ENCODE measurements at regions not wholly inside any gene's neighbourhood (a gene's known extent, or its start where the extent isn't known, plus 50 kb on each side); places are given as distances from the start of the nearest gene placed in this dataset.
"Not testable (repeated sequence)": the region's sequence is repeated elsewhere in the genome, so short reads cannot be mapped to it uniquely, and the experiment has no call there.

DNA sequence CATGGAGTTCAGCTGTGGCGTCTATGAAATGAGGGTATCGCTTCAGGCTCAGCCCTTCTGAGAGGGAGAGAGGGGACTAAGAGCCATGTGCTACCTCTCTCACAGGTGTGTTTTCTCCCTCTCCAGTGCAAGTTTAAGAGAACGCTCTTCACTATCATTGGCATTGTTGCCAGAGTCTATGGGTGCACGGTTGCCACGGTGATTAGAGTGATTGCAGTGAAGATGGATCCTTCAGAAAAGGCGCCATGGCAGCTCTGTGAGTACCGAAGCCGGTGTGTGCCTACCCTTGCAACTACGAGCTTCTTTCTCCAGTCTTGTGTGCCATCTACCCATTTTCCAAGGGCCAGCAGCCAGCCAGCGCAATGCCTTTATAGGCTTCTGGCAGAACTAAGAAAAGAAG lies 290.5 kb downstream of the OMA1 start:
- DNase-seq: no peak

GRCh38 chr1:58255192-58255591 lies 291.3 kb downstream of the OMA1 start:
- no peak for DNase-seq

DNA sequence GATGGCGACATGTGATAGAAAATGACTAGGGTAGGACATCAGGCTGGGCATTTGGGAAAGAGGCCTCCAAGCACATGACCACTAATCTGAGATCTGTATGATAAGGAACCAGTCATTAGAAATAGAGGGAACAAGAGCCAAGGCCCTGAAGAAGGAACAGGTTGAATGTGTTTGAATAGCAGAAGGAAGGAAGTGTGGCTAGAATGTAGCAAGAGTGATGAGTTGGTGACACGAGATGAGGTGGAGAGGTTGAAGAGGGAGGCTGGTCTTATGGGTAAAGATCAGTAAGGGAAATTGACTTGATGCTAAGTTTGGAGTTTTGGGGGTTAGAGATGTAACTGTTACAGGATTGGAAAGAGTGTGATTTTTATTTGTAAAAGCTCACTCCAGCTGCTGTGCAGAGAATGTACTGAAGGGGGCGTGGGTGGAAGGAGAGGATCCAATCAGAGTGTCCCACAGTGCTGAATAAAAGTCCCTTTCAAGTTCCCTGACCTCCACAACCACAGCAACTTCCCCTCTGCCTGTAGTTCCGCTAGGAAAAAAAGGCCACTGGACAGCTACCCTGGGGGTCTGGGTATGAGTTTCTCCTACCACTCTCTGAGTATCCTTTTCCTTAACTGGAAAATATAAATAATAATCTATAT lies 295.0 kb downstream of the OMA1 start:
- DNase-seq: no peak

DNA sequence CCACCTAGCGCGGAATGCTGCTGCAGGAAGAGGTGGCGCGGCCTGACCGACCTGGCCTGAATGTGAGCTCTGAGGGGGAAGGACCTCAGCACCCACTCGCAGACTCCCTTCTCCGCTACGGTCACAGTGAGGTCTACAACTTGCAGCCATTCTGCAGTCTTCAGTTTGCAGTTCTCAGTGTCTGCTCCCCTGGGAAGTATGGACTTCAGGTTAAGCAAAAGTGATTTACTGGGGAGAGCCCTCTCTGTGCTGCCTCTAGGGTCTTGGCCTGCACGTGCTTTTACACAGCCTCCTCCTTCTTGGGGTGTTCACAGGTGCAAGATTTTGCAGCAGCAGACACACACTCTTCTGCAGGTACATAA lies 296.0 kb downstream of the OMA1 start:
- no peak for DNase-seq

GRCh38 chr1:58249737-58250586 lies 296.6 kb downstream of the OMA1 start:
- peak in 1 of 2 donors; percentile 11 for DNase-seq

DNA sequence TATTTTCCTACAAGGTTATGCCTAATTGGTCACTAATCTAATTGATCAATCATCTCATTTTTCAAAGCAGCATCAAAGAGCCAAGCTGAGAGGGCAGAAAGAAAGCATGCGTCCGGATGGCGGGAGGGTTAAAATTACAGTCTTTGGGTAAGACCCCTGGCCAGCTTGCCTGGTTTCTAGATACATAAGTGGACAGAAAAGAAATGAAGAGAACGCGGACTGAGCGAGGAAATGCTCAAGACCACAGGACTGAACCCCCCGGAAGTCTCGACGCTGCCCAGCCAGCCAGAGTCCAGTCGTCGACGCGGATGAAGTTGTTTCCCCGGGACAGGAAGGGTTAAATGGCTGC lies 297.2 kb downstream of the OMA1 start:
- no peak for DNase-seq

DNA sequence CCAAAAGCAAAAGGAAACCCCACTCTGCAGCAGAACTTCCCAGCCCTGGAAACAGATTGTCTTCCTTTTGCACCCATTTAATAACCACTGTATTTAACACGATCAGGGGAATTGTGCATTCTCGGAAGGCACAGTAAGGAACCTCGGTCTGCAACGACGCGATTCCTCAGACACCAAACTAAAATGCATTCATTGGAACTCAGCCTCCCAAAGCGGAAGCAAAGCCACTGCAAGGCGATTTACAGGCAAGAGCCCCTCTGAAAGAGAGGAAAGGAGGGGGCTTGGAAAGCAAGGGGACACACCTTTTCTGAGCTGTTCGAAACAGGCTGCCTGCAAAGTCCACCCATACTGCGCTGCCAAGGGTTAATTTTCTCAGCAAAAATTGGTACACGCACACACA lies 297.7 kb downstream of the OMA1 start:
- no peak for DNase-seq

- no peak for DNase-seq
Observed at GRCh38 chr1:58248072-58248471, 298.5 kb downstream of the OMA1 start.

- DNase-seq: no peak
Observed at GRCh38 chr1:58246549-58246948, 300.0 kb downstream of the OMA1 start.

DNA sequence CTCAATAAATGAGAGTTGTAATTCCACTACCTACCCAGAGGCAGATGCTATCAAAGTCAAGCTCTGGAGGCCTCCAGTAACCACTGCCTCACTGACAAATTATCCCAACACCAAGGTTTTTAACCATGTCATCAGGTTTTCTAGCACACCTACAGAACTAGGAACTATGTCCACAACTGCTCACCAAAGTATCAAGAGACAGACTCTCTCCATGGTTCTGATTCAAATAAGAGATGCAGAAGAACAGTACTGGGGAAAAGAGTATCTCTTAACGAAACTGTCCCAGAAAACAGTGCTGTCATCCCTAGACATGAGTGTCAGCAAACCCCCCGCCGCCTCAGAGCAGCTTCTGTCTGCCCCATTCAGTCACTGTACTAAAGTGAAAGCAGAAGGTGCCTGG lies 301.7 kb downstream of the OMA1 start:
- DNase-seq: no peak

DNA sequence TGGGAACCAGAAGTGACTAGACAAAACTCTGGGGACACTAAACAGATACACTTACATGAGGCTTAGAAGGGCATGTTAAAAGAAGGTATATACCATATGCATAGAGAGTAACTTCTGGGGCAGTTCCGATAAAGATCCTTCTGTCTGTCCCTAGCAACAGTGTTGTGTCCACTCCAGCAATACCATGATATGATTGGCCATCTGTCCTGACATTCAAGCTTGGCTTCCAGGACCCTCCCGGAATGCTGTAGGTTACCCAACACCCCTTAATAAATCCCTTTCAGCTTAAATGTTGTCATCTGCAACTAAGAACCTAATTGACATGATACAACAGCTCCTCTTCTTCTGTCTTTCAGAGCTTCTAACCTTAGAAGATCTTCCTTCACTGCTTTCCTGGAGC lies 307.7 kb downstream of the OMA1 start:
- DNase-seq: no peak

- DNase-seq: no peak
Observed at GRCh38 chr1:58233729-58234128, 312.8 kb downstream of the OMA1 start.

DNA sequence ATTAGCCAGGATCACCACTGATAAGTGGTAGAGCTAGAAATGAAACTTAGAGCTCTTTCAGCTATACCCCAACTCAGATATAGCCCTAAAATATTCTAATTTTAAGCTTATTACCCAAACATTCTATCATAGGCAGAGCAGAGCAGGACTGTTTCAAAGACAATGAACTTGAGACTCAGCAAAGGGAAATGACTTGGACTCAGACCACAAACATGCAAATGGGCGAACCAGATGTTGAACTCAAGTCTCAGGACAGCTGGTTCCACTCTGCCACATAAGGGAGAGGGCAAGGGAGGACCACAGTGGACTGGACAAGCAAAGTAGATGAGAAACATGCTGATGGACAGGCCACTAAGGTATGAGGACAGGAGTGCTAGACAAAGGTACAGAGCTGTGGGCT lies 315.3 kb downstream of the OMA1 start:
- no peak for DNase-seq

DNA sequence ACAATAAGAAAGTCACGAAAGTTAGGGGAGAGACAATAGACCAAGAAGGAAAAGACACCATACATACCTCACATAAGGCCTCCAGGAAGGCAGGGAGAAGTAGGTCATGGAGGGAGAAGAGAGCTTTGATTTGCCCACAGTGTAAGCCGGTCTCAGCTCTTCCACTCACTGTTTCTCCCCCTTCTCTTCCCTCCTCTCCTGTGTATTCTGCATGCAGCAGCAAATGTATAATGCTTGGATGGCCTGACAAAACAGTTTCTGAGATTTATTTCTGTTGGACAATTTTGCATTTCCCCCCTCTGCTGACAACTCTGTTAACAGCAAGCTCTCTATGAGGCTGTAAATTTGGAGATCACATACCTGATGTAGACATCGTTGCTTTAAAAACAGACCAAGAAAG lies 318.9 kb downstream of the OMA1 start:
- DNase-seq: no peak

GRCh38 chr1:58223522-58223921 lies 323.0 kb downstream of the OMA1 start:
- no peak for DNase-seq

- DNase-seq: no peak
Observed at GRCh38 chr1:58220836-58221472, 325.6 kb downstream of the OMA1 start.

- DNase-seq: not testable (repeated sequence)
Observed at GRCh38 chr1:58216169-58216568, 330.4 kb downstream of the OMA1 start.

DNA sequence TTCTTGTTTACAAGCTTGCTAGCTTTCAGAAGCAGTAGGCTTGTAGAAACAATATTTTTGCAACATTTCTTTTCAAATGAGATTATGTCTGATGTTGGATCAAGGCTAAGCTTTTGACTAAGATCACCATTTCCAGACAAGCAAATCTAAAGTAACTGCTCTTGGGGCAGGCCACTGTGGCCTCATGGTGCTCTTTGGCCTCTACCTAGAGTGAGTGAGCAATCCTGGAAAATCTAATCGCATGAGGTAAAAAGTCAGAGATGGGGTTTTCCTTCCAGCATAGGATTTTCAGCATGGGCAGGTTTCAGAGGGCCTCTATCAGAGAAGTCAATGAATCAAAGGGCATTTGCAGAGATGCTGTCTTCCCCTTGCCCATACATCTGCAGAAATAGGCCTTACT lies 331.9 kb downstream of the OMA1 start:
- no peak for DNase-seq

DNA sequence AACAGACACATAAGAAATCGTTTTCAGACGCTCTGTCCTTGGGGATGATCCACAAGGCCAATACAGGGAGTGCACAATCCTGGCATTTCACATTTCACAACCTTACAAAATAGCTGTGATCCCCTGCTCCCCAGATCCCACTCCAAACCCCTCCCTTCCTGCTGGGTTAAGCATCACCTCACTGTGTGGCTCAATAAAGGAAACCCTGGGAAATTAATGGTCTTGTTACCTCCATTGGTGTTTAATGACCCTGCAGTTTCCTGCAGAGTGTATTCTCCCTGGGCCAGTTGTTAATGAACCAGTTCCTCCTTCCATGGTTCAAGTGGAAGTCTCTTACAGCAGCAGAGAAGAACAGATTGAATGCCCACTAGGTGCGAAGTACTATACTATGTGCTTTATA lies 334.7 kb downstream of the OMA1 start:
- no peak for DNase-seq

DNA sequence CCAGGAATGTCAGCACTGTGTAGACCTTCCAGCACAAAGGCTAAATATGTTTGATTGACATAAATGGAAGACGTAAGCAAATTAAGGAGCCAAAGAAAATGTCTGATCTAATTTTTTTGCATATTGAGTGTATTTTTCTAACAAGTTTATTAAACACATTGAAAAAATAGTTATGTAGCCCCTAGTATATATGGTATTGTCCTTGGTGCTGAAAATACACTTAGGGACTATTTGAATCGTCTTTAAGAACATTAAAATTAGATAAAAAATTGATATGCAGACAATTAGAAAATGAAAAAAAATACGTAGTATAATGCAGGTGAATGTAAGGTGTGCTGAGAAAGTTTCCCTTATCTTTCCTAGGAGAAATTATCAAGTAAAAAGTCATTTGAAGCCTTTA lies 337.0 kb downstream of the OMA1 start:
- DNase-seq: no peak

- no peak for DNase-seq
Observed at GRCh38 chr1:58206749-58207148, 339.8 kb downstream of the OMA1 start.

DNA sequence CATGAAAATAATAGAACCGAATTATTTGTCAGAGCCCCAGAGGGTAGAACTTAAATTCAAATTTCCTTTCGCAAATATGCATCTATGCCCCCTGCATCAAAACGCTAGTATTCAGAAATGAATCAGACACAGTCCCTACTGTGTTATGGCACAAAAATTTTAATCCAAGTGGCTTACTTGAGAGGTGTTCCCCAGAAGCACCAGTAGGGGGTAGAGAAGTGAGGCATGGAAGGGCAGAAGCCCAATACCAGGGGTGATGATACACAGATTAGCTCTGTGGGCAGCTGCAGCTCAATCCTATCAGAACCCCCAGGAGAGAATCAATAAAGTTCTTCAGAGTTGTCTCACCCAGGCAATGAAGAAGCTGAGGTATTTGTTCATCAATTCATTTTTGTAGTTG lies 342.2 kb downstream of the OMA1 start:
- DNase-seq: no peak

DNA sequence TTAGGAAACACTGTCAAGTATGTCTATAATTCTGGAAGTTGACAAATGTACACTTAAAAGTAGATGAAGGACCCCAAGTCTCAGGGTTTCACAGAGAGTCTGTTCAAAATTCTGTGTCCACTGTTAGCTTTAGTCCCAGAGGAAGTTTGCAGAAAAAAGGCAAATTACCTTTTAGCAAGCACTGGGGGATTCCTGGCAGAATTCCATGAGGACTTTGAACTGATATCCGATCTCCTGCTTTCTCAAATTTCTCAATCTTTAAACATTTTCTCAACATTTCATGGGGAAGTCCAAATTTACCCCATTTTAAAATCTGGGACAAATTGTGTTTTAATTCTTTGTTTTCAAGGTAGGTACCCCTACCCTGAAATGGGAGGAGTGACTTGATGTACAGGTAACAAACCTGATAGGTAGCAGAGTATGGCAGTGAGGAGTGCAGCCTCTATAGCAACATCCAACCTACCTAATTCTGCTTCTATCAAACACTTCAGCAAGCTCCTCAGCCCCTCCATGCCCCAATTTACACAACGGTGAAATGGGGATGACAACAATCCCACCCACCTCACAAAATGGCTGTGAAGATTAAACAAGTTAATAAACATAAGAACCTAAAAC lies 344.9 kb downstream of the OMA1 start:
- no peak for DNase-seq
